ENCODE measurements at regions not wholly inside any gene's neighbourhood (a gene's known extent, or its start where the extent isn't known, plus 50 kb on each side); places are given as distances from the start of the nearest gene placed in this dataset.

- no peak for DNase-seq (ENCODE audit: low spot score)
Observed at GRCh38 chr6:150651808-150652470, 52.3 kb downstream of the PLEKHG1 start.

GRCh38 chr6:150652848-150653613 is 53.3 kb downstream of the PLEKHG1 start:
- no peak for DNase-seq (ENCODE audit: low spot score)

- DNase-seq (ENCODE audit: low spot score): no peak
Observed at GRCh38 chr6:150654608-150655007, 54.9 kb downstream of the PLEKHG1 start.

GRCh38 chr6:150656156-150656555 is 56.5 kb downstream of the PLEKHG1 start:
- DNase-seq (ENCODE audit: low spot score): no peak

- no peak for DNase-seq (ENCODE audit: low spot score)
Observed at GRCh38 chr6:150658421-150658820, 58.7 kb downstream of the PLEKHG1 start.

GRCh38 chr6:150659046-150659763 is 59.5 kb downstream of the PLEKHG1 start:
- no peak for DNase-seq (ENCODE audit: low spot score)

GRCh38 chr6:150661216-150662007 is 61.7 kb downstream of the PLEKHG1 start:
- DNase-seq (ENCODE audit: low spot score): no peak

- DNase-seq (ENCODE audit: low spot score): no peak
Observed at GRCh38 chr6:150662814-150663213, 63.1 kb downstream of the PLEKHG1 start.

- no peak for DNase-seq (ENCODE audit: low spot score)
Observed at GRCh38 chr6:150664091-150664490, 64.4 kb downstream of the PLEKHG1 start.

- no peak for DNase-seq (ENCODE audit: low spot score)
Observed at GRCh38 chr6:150666071-150666470, 66.4 kb downstream of the PLEKHG1 start.

- no peak for DNase-seq (ENCODE audit: low spot score)
Observed at GRCh38 chr6:150667359-150667758, 67.7 kb downstream of the PLEKHG1 start.

GRCh38 chr6:150667977-150668716 is 68.5 kb downstream of the PLEKHG1 start:
- no peak for DNase-seq (ENCODE audit: low spot score)

GRCh38 chr6:150668900-150669302 is 69.2 kb downstream of the PLEKHG1 start:
- no peak for DNase-seq (ENCODE audit: low spot score)

GRCh38 chr6:150670311-150670710 is 70.6 kb downstream of the PLEKHG1 start:
- no peak for DNase-seq (ENCODE audit: low spot score)

GRCh38 chr6:150672800-150673199 is 73.1 kb downstream of the PLEKHG1 start:
- no peak for DNase-seq (ENCODE audit: low spot score)

GRCh38 chr6:150673720-150674346 is 74.1 kb downstream of the PLEKHG1 start:
- DNase-seq (ENCODE audit: low spot score): no peak

- DNase-seq (ENCODE audit: low spot score): no peak
Observed at GRCh38 chr6:150676344-150676743, 76.7 kb downstream of the PLEKHG1 start.

- no peak for DNase-seq (ENCODE audit: low spot score)
Observed at GRCh38 chr6:150676772-150677171, 77.1 kb downstream of the PLEKHG1 start.

GRCh38 chr6:150680510-150680909 is 80.8 kb downstream of the PLEKHG1 start:
- DNase-seq (ENCODE audit: low spot score): no peak

- DNase-seq (ENCODE audit: low spot score): no peak
Observed at GRCh38 chr6:150681578-150682395, 82.1 kb downstream of the PLEKHG1 start.
